ENCODE measurements at regions not wholly inside any gene's neighbourhood (a gene's known extent, or its start where the extent isn't known, plus 50 kb on each side); places are given as distances from the start of the nearest gene placed in this dataset.

GRCh38 chr5:124444147-124444775 is 302.2 kb downstream of the ZNF608 start:
- TF ChIP-seq FOXP2 (optimal IDR thresholded peaks at IDR 0.05; ENCODE audit: borderline replicate concordance, extremely low read depth, extremely low read length, insufficient read depth) (no peak), POLR2AphosphoS5 (IDR thresholded peaks at IDR 0.05; ENCODE audit: low read depth, low read length) (no peak), REST (IDR thresholded peaks at IDR 0.05; ENCODE audit: insufficient read depth in 1 of 2, low read depth in 2 of 2, low read length in 2 of 2) (no peak)

- TF ChIP-seq TAF1 (IDR thresholded peaks at IDR 0.05; ENCODE audit: borderline replicate concordance, insufficient read depth, low read length), result no peak
- no peak for TF ChIP-seq SIN3A (IDR thresholded peaks at IDR 0.05; ENCODE audit: borderline replicate concordance, insufficient read depth, low read length)
- TF ChIP-seq POLR2AphosphoS5 (IDR thresholded peaks at IDR 0.05; ENCODE audit: low read depth, low read length), result no peak
- TF ChIP-seq REST (IDR thresholded peaks at IDR 0.05; ENCODE audit: insufficient read depth in 1 of 2, low read depth in 2 of 2, low read length in 2 of 2), result no peak
- TF ChIP-seq FOXP2 (optimal IDR thresholded peaks at IDR 0.05; ENCODE audit: borderline replicate concordance, extremely low read depth, extremely low read length, insufficient read depth), result no peak
Measured at GRCh38 chr5:124440471-124440870, 306.0 kb downstream of the ZNF608 start.

- no peak for TF ChIP-seq TAF1 (IDR thresholded peaks at IDR 0.05; ENCODE audit: borderline replicate concordance, insufficient read depth, low read length)
- TF ChIP-seq SIN3A (IDR thresholded peaks at IDR 0.05; ENCODE audit: borderline replicate concordance, insufficient read depth, low read length), result no peak
- TF ChIP-seq REST (IDR thresholded peaks at IDR 0.05; ENCODE audit: insufficient read depth in 1 of 2, low read depth in 2 of 2, low read length in 2 of 2), result no peak
- TF ChIP-seq FOXP2 (optimal IDR thresholded peaks at IDR 0.05; ENCODE audit: borderline replicate concordance, extremely low read depth, extremely low read length, insufficient read depth), result no peak
- TF ChIP-seq POLR2AphosphoS5 (IDR thresholded peaks at IDR 0.05; ENCODE audit: low read depth, low read length), result no peak
Measured at GRCh38 chr5:124439609-124440008, 306.8 kb downstream of the ZNF608 start.

GRCh38 chr5:124438903-124439281 is 307.5 kb downstream of the ZNF608 start:
- TF ChIP-seq REST (IDR thresholded peaks at IDR 0.05; ENCODE audit: insufficient read depth in 1 of 2, low read depth in 2 of 2, low read length in 2 of 2) (no peak), SIN3A (IDR thresholded peaks at IDR 0.05; ENCODE audit: borderline replicate concordance, insufficient read depth, low read length) (no peak), FOXP2 (optimal IDR thresholded peaks at IDR 0.05; ENCODE audit: borderline replicate concordance, extremely low read depth, extremely low read length, insufficient read depth) (no peak), POLR2AphosphoS5 (IDR thresholded peaks at IDR 0.05; ENCODE audit: low read depth, low read length) (no peak), TAF1 (IDR thresholded peaks at IDR 0.05; ENCODE audit: borderline replicate concordance, insufficient read depth, low read length) (no peak)
